Fibroblast of lung (primary cell): ENCODE measurements at regions not wholly inside any gene's neighbourhood (a gene's known extent, or its start where the extent isn't known, plus 50 kb on each side); places are given as distances from the start of the nearest gene placed in this dataset.

ENCODE experiments used
- DNase-seq, 2 donors: peaks; one replicate each; pipeline versions ENCODE4 v3.0.0 to v3.0.0-alpha.2; 2010; ENCODE audit warnings: low read depth in 2 of 2
- H2AFZ ChIP-seq: 2 replicates; pipeline ENCODE4 v1.5.1; 2012; ENCODE audit warnings: low read length, control low read depth, inconsistent platforms
- H3K27ac ChIP-seq: 2 replicates; pipeline ENCODE4 v1.5.1; 2011; ENCODE audit warnings: low read length, control low read depth; ENCODE audit not compliant: insufficient read depth
- H3K27me3 ChIP-seq: 2 replicates; pipeline ENCODE4 v1.5.1; 2011; ENCODE audit warnings: mild to moderate bottlenecking, low read length; ENCODE audit not compliant: control insufficient read depth, insufficient read depth
- H3K36me3 ChIP-seq: 2 replicates; pipeline ENCODE4 v1.5.1; 2011; ENCODE audit warnings: low read length; ENCODE audit not compliant: control insufficient read depth, insufficient read depth
- H3K4me1 ChIP-seq: 2 replicates; pipeline ENCODE4 v1.5.1; 2011; ENCODE audit warnings: low read length; ENCODE audit not compliant: control insufficient read depth, insufficient read depth; ENCODE audit errors: extremely low read depth
- H3K4me2 ChIP-seq: 2 replicates; pipeline ENCODE4 v1.5.1; 2011; ENCODE audit warnings: low read length, control low read depth; ENCODE audit not compliant: insufficient read depth; ENCODE audit errors: extremely low read depth
- H3K4me3 ChIP-seq, 4 experiments: fragments of 200-600 bp in 1 of 4; sonication (generic) in 1 of 4; replicated peaks in 1 of 4; 2 replicates each; pipeline ENCODE4 v1.5.1; 2011 to 2016; ENCODE audit warnings: low read length in 4 of 4, low read depth in 3 of 4, mild to moderate bottlenecking in 3 of 4, control low read depth in 2 of 4, inconsistent platforms in 1 of 4, mixed read lengths in 1 of 4; ENCODE audit not compliant: insufficient read depth in 1 of 4; ENCODE audit errors: control extremely low read depth in 1 of 4
- H3K79me2 ChIP-seq: 2 replicates; pipeline ENCODE4 v1.5.1; 2012; ENCODE audit warnings: mild to moderate bottlenecking, low read length, inconsistent platforms; ENCODE audit not compliant: control insufficient read depth, insufficient read depth
- H3K9ac ChIP-seq: 2 replicates; pipeline ENCODE4 v1.5.1; 2011; ENCODE audit warnings: mild to moderate bottlenecking, low read length, control low read depth; ENCODE audit not compliant: insufficient read depth
- H3K9me3 ChIP-seq: 2 replicates; pipeline ENCODE4 v1.5.1; 2012; ENCODE audit warnings: low read depth, low read length; ENCODE audit not compliant: control insufficient read depth, insufficient read depth
- H4K20me1 ChIP-seq: 2 replicates; pipeline ENCODE4 v1.5.1; 2011; ENCODE audit warnings: low read length; ENCODE audit not compliant: control insufficient read depth, insufficient read depth; ENCODE audit errors: extremely low read depth
- CTCF ChIP-seq, 2 donors: IDR thresholded peaks in 1 of 2; conservative IDR thresholded peaks in 1 of 2; 1 replicate in 1 of 2; 2 replicates in 1 of 2; pipeline ENCODE4 v1.5.1; 2011 to 2012; ENCODE audit warnings: low read length in 2 of 2, control low read depth in 1 of 2, inconsistent platforms in 1 of 2, low read depth in 1 of 2, mild to moderate bottlenecking in 1 of 2
- EZH2 ChIP-seq: IDR thresholded peaks from 2 replicates; pipeline ENCODE4 v1.5.1; 2012; ENCODE audit warnings: low read length, control low read depth, mild to moderate bottlenecking; ENCODE audit errors: missing control alignments

- Histone ChIP-seq H3K4me3 (no peak overlapping the region), H3K4me1 (no peaks in the 10 kb centered on the region), H4K20me1 (no peaks in the 10 kb centered on the region), H3K9ac (no peak overlapping the region), H3K27me3 (no peaks in the 10 kb centered on the region), H3K27ac (no peak overlapping the region), H3K79me2 (no peaks in the 10 kb centered on the region), H3K4me2 (no peak overlapping the region), H3K36me3 (no peaks in the 10 kb centered on the region), H3K9me3 (no peaks in the 10 kb centered on the region), H2AFZ (peak overlapping the region; percentile 25)
- no peak for TF ChIP-seq CTCF (conservative IDR thresholded peaks at IDR 0.05 in 1 of 2, IDR thresholded peaks at IDR 0.05 in 1 of 2; ENCODE audit: low read depth in 1 of 2, low read length in 2 of 2)
- TF ChIP-seq EZH2, result no peak
- DNase-seq, result no peak
Measured at GRCh38 chr7:115708013-115708341, 322.6 kb downstream of the TFEC start.

- no peak overlapping the region for H3K4me3 ChIP-seq
- peak; percentile 3 to 16 for DNase-seq
- H3K4me1 ChIP-seq, result no peaks in the 10 kb centered on the region
- no peak overlapping the region for H2AFZ ChIP-seq
- H3K27ac ChIP-seq, result no peak overlapping the region
- H3K9ac ChIP-seq, result no peak overlapping the region
- no peaks in the 10 kb centered on the region for H3K27me3 ChIP-seq
- TF ChIP-seq CTCF (conservative IDR thresholded peaks at IDR 0.05 in 1 of 2, IDR thresholded peaks at IDR 0.05 in 1 of 2; ENCODE audit: low read depth in 1 of 2, low read length in 2 of 2), result peak in 1 of 2 donors; percentile 15
- TF ChIP-seq EZH2, result no peak
- H3K9me3 ChIP-seq, result no peaks in the 10 kb centered on the region
- H3K4me2 ChIP-seq, result no peak overlapping the region
- no peaks in the 10 kb centered on the region for H3K36me3 ChIP-seq
- no peaks in the 10 kb centered on the region for H4K20me1 ChIP-seq
- H3K79me2 ChIP-seq, result no peaks in the 10 kb centered on the region
Measured at GRCh38 chr7:115707258-115708012, 323.1 kb downstream of the TFEC start.

- Histone ChIP-seq H4K20me1 (no peaks in the 10 kb centered on the region), H3K79me2 (no peaks in the 10 kb centered on the region), H3K4me1 (no peaks in the 10 kb centered on the region), H3K9ac (no peak overlapping the region), H3K4me2 (no peak overlapping the region), H3K27ac (no peak overlapping the region), H3K9me3 (no peaks in the 10 kb centered on the region), H2AFZ (no peak overlapping the region), H3K27me3 (no peaks in the 10 kb centered on the region), H3K36me3 (no peaks in the 10 kb centered on the region), H3K4me3 (no peak overlapping the region)
- DNase-seq, result no peak
- no peak for TF ChIP-seq EZH2
Measured at GRCh38 chr7:115704884-115705283, 325.7 kb downstream of the TFEC start.
